Left colon (tissue), 2 donors: ENCODE measurements at regions not wholly inside any gene's neighbourhood (a gene's known extent, or its start where the extent isn't known, plus 50 kb on each side); places are given as distances from the start of the nearest gene placed in this dataset.

Experiments used
- ATAC-seq: fragments of 200-7000 bp; cut with Tn5 transposase; one replicate; pipeline ENCODE4 v1.9.1; 2020; ENCODE audit warnings: mild to moderate bottlenecking, moderate library complexity
- DNase-seq, 2 donors: peaks; one replicate each; pipeline ENCODE4 v3.0.0-alpha.2; 2020
- intact Hi-C, 2 donors: fragments of 100-400 bp; cut with DNase I in 1 of 2; cut with micrococcal nuclease in 1 of 2; formaldehyde crosslinking; loops; one replicate each; pipeline versions ENCODE4 v1.11.2 to v1.14.0; 2022; cut with DNase I, micrococcal nuclease
- donor health status: DM: no; HTN: no; CAD: no.
- donor health status: DM: yes; HTN: yes; CAD: no.

GRCh38 chr18:75687626-75688025, 260.1 kb upstream of the SMIM21 start:
- DNase-seq (no peak), ATAC-seq (no peak)
- intact Hi-C loops: no loop called here

DNA sequence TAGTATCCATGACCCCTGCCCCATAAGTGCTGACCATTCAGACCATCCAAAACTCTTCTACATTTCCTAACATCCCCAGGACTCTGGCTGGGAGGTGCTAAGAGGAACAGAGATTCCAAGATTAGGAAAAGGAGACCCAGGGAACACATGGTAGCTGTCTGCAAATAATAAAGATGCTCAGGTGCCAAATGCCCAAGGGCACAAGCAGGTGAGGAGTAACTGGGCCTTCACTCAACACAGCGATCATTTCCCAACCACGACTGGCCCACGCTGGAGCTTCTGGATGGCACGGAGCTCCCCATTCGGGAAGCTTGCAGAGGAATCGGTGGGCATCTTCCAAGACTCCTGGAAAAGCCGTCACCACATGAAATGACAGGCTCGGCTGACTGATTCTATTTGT, 255.9 kb upstream of the SMIM21 start:
- DNase-seq: no peak
- intact Hi-C loops: no loop called here
- no peak for ATAC-seq

GRCh38 chr18:75681538-75682115, 254.1 kb upstream of the SMIM21 start:
- ATAC-seq: no peak
- DNase-seq: no peak
- intact Hi-C loops: no loop called here

DNA sequence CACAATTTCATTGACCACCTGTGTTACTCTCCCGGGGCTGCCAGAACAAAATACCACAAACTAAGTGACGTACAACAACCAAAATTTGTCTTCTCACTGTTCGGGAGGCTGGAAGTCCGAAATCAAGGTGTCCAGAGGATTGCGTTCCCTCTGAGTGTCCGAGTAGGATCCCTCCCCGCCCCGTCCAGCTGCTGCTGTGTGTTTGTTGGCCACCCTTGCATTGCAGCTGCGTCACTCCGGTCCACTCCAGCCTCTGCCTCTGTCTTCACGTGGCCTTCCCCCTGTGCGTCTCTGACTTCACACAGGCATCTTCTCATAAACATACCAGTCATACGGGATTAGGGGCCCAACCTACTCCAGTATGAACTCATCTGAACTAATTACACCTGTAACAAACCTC, 251.8 kb upstream of the SMIM21 start:
- ATAC-seq: no peak
- DNase-seq: no peak
- intact Hi-C loops: no loop called here

- intact Hi-C loops: no loop called here
- ATAC-seq (no peak), DNase-seq (no peak)
Observed at GRCh38 chr18:75678627-75679026, 251.1 kb upstream of the SMIM21 start.

GRCh38 chr18:75677696-75678455, 250.4 kb upstream of the SMIM21 start:
- ATAC-seq (no peak), DNase-seq (no peak)
- intact Hi-C loops: no loop called here

GRCh38 chr18:75660932-75661331, 233.4 kb upstream of the SMIM21 start:
- intact Hi-C loops: no loop called here
- DNase-seq: no peak
- ATAC-seq: no peak

DNA sequence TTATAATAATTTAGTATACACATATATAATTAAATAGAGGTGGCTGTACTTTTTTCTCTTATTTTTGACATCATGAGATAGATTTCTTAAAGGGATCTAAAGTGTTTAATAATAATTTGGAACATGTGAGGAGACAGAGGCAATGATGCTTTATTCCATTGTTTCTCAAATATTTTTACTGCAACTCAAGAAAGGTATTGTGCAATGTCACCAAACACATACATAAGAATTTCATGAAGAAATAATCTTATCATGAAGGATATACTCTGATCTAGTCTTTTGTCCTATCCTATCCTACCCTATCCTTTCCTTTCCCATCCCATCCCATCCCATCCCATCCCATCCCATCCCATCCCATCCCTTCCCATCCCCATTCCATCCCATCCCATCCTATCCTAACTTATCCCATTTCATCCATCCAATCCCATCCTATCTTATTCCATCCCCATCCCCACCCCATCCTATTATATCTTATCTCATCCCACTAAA, 232.1 kb upstream of the SMIM21 start:
- intact Hi-C loops: no loop called here
- DNase-seq (no peak), ATAC-seq (no peak)

- intact Hi-C loops: no loop called here
- DNase-seq (no peak), ATAC-seq (no peak)
Observed at GRCh38 chr18:75658330-75658729, 230.8 kb upstream of the SMIM21 start.

- intact Hi-C loops: no loop called here
- DNase-seq (no peak), ATAC-seq (no peak)
Observed at GRCh38 chr18:75656563-75657247, 229.2 kb upstream of the SMIM21 start.

DNA sequence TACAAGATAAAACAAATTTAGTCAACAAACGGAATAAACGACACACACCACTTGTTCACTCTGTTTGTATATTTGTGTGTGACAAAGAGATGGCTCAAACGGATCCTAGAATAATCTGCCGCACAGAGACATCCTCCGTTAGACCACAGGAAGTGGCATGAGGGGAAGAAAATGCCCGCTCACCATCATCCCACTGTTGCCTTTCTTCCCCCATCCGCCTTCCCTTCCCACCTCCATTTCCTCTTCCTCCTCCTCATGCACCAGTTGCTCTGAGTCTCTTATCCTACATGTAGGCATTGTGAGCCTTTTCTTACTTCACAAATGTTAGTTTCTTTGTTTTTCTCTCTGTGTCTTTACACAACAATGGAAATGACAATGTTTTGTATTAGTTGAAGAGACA, 228.5 kb upstream of the SMIM21 start:
- intact Hi-C loops: no loop called here
- no peak for ATAC-seq
- no peak for DNase-seq

- intact Hi-C loops: no loop called here
- no peak for ATAC-seq
- DNase-seq: peak in 1 of 2 donors; percentile 16
Observed at GRCh38 chr18:75654851-75655751, 227.6 kb upstream of the SMIM21 start.

DNA sequence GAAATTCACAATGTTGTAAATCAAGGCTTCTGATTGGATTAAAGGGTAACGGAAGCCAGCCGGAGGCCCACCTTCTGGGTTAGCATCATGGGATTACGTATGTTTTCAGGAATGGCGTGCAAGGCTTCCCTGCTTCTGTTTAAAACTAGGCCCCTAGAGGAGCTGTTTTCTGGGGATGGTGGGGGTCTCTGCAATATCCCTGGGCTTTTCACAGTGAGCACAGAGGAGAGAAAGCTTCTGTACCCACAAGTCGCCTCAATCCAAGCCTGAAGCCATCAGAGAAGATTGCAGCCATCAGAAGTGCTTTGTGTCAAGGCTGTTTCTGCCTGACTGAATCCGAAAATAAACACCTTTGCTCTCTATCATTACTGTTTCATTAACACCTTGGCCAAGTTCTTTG, 226.9 kb upstream of the SMIM21 start:
- ATAC-seq (no peak), DNase-seq (no peak)
- intact Hi-C loops: no loop called here

DNA sequence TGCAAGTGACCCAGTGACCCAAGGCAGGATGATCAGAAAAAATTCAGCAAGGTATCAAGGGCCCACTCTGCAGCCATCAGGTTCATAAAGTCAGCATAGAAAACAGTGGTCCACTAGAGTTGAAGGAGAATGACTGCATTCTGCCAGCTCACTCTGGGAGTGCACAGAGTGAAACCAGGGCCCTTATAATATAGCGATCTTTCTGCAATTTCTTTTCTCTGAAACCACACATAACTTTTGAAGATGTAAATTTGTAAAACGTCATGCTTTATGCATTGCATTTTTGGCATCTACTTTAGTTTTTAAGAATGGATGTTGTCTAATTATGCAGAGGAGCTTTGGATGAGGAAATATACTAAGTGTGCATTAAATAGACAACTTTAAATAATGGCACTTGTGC, 225.0 kb upstream of the SMIM21 start:
- no peak for ATAC-seq
- DNase-seq: no peak
- intact Hi-C loops: no loop called here

- DNase-seq (no peak), ATAC-seq (no peak)
- intact Hi-C loops: no loop called here
Observed at GRCh38 chr18:75644871-75645270, 217.4 kb upstream of the SMIM21 start.

DNA sequence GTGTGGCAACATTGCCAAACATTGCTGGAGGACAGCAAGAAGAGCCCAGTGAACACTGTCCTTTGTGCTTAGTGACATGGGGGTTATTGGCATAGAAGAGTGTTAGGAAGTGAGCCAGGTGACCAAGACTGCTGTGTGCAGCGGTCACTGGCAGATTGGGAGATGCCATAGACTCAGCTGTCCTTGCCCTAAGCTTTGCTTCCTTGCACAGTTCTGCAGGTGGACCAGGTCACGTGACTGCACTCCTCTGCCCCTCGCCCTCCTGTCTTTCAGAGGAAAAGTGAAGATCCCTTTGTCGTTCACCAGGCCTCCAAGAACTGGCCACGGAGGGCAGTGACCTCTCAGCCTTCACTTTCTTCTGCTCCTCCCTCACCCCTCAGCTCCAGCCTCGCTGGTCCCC, 215.6 kb upstream of the SMIM21 start:
- intact Hi-C loops: no loop called here
- no peak for DNase-seq
- ATAC-seq: no peak

- DNase-seq: no peak
- peak; percentile 56 for ATAC-seq
- intact Hi-C loops: no loop called here
Observed at GRCh38 chr18:75639472-75639831, 211.9 kb upstream of the SMIM21 start.

- ATAC-seq (no peak), DNase-seq (no peak)
- intact Hi-C loops: no loop called here
Observed at GRCh38 chr18:75638776-75639471, 211.4 kb upstream of the SMIM21 start.
